Esophagus muscularis mucosa (tissue), 3 donors: ENCODE measurements at regions not wholly inside any gene's neighbourhood (a gene's known extent, or its start where the extent isn't known, plus 50 kb on each side); places are given as distances from the start of the nearest gene placed in this dataset.

Experiments used
- CTCF ChIP-seq, 3 experiments: fragments of 200-600 bp in 2 of 3; fragments of 450-650 bp in 1 of 3; sonication (generic) in 2 of 3; IDR thresholded peaks; one replicate each; pipeline ENCODE4 v1.5.1; 2017 to 2019; ENCODE audit warnings: antibody characterized with exemption in 3 of 3, mild to moderate bottlenecking in 2 of 3, moderate library complexity in 1 of 3
- POLR2AphosphoS5 ChIP-seq, 2 donors: sonication (generic); formaldehyde crosslinking; IDR thresholded peaks; one replicate each; pipeline ENCODE4 v1.6.1; 2017; ENCODE audit warnings: antibody characterized with exemption in 2 of 2

GRCh38 chrX:145613894-145614293 is 203.7 kb upstream of the SLITRK2 start:
- TF ChIP-seq CTCF (IDR thresholded peaks at IDR 0.05): no peak
- no peak for TF ChIP-seq POLR2AphosphoS5 (IDR thresholded peaks at IDR 0.05)
